Endodermal cell (in vitro differentiated cells): ENCODE measurements at regions not wholly inside any gene's neighbourhood (a gene's known extent, or its start where the extent isn't known, plus 50 kb on each side); places are given as distances from the start of the nearest gene placed in this dataset.

Experiments
- DNase-seq: peaks from one replicate; pipeline ENCODE4 v3.0.0-alpha.2; 2017
- H3K27ac ChIP-seq: 2 replicates; pipeline ENCODE4 v1.5.1; 2013; ENCODE audit warnings: mild to moderate bottlenecking, low read depth, low read length, moderate library complexity
- H3K27me3 ChIP-seq: 2 replicates; pipeline ENCODE4 v1.6.1; 2013; ENCODE audit warnings: mild to moderate bottlenecking, low read length, moderate library complexity; ENCODE audit not compliant: insufficient read depth, control insufficient read depth, poor library complexity, severe bottlenecking
- H3K36me3 ChIP-seq: 2 replicates; pipeline ENCODE4 v1.7.0; 2013; ENCODE audit warnings: mild to moderate bottlenecking, low read length, moderate library complexity; ENCODE audit not compliant: control insufficient read depth, insufficient read depth
- H3K4me1 ChIP-seq: one replicate; pipeline ENCODE4 v1.7.0; 2013; ENCODE audit warnings: low read length; ENCODE audit not compliant: control insufficient read depth, insufficient read depth
- H3K4me3 ChIP-seq: 2 replicates; pipeline ENCODE4 v1.5.1; 2013; ENCODE audit warnings: mild to moderate bottlenecking, low read length, moderate library complexity
- H3K9ac ChIP-seq: 2 replicates; pipeline ENCODE4 v1.6.1; 2013; ENCODE audit warnings: mild to moderate bottlenecking, low read length, moderate library complexity; ENCODE audit not compliant: poor library complexity, severe bottlenecking; ENCODE audit errors: extremely low read depth
- H3K9me3 ChIP-seq: 2 replicates; pipeline ENCODE4 v1.6.1; 2013; ENCODE audit warnings: mild to moderate bottlenecking, low read length, moderate library complexity; ENCODE audit not compliant: control insufficient read depth
- H3K27ac Mint-ChIP-seq: 2 replicates; pipeline ENCODE4 v1.8.0; 2020; ENCODE audit warnings: mixed read lengths
- H3K27me3 Mint-ChIP-seq: 2 replicates; pipeline ENCODE4 v1.8.0; 2021; ENCODE audit warnings: mild to moderate bottlenecking, mixed read lengths; ENCODE audit not compliant: insufficient read depth
- H3K36me3 Mint-ChIP-seq: 2 replicates; pipeline ENCODE4 v1.8.0; 2020; ENCODE audit warnings: low read depth, mixed read lengths
- H3K4me1 Mint-ChIP-seq: 2 replicates; pipeline ENCODE4 v1.8.0; 2020; ENCODE audit warnings: mixed read lengths
- H3K4me3 Mint-ChIP-seq: 2 replicates; pipeline ENCODE4 v1.8.0; 2020; ENCODE audit warnings: mild to moderate bottlenecking, moderate library complexity, mixed read lengths
- H3K9me3 Mint-ChIP-seq: 2 replicates; pipeline ENCODE4 v1.8.0; 2020; ENCODE audit warnings: mild to moderate bottlenecking, mixed read lengths
- CTCF ChIP-seq: fragments of 200-600 bp; sonication (generic); conservative IDR thresholded peaks from 2 replicates; pipeline ENCODE4 v1.5.0; 2021; ENCODE audit warnings: antibody characterized with exemption, mild to moderate bottlenecking
- WGBS, 2 experiments: methylation state at CpG; one replicate each; pipeline versions ENCODE4 v1.1.5 to v1.1.7; 2013; ENCODE audit warnings: missing lambda C conversion rate in 2 of 2, mixed read lengths in 1 of 2; ENCODE audit not compliant: insufficient coverage in 1 of 2, insufficient read length in 1 of 2; 5-methylcytosine and 5-hydroxymethylcytosine counted together

GRCh38 chr13:67791047-67791446, 560.9 kb upstream of the PCDH9 start:
- H3K27ac ChIP-seq: no peak overlapping the region
- H3K4me3 Mint-ChIP-seq: no peak overlapping the region
- H3K36me3 ChIP-seq: no peaks in the 10 kb centered on the region
- H3K4me3 ChIP-seq: no peak overlapping the region
- no peak overlapping the region for H3K9ac ChIP-seq
- H3K27me3 Mint-ChIP-seq: no peaks in the 10 kb centered on the region
- no peak for DNase-seq
- H3K9me3 ChIP-seq: no peaks in the 10 kb centered on the region
- H3K27me3 ChIP-seq: no peaks in the 10 kb centered on the region
- 89 to 94% methylated on average over 1 to 4 of the region's 4 CpGs for WGBS, 2 experiments
- H3K9me3 Mint-ChIP-seq: no peaks in the 10 kb centered on the region
- no peak for TF ChIP-seq CTCF
- peaks cover 6% of the 10 kb centered on the region for H3K4me1 ChIP-seq
- no peaks in the 10 kb centered on the region for H3K36me3 Mint-ChIP-seq
- H3K4me1 Mint-ChIP-seq: peaks cover 7% of the 10 kb centered on the region
- H3K27ac Mint-ChIP-seq: no peak overlapping the region

DNA sequence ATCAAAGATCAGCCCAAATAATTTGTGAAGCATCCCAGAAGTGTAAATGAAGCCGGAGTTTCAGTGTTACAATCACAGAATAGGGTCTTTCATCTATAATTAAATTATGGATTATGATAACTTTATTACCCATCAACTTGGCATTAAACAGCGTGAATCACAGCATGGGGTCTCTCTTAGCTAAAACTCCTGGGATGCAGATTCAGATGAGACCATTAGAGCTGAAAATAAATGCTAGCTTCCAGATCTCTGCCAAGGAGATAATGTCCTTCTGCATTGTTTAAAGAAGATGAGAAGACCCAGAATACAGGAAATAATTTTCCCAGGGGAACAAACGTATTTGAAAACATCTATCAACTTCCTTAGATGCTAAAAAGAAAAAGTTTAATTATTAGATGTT, 546.0 kb upstream of the PCDH9 start:
- no peaks in the 10 kb centered on the region for H3K27me3 Mint-ChIP-seq
- Histone ChIP-seq H3K4me3 (no peak overlapping the region), H3K9me3 (no peaks in the 10 kb centered on the region), H3K27ac (no peak overlapping the region), H3K36me3 (no peaks in the 10 kb centered on the region), H3K27me3 (no peaks in the 10 kb centered on the region), H3K9ac (no peak overlapping the region), H3K4me1 (no peaks in the 10 kb centered on the region)
- TF ChIP-seq CTCF: no peak
- DNase-seq: no peak
- peaks cover 4% of the 10 kb centered on the region for H3K36me3 Mint-ChIP-seq
- H3K4me1 Mint-ChIP-seq: no peaks in the 10 kb centered on the region
- peaks cover 19% of the 10 kb centered on the region for H3K9me3 Mint-ChIP-seq
- no peak overlapping the region for H3K27ac Mint-ChIP-seq
- H3K4me3 Mint-ChIP-seq: no peak overlapping the region
- 80 to 84% methylated on average over 1 to 2 of the region's 3 CpGs for WGBS, 2 experiments

GRCh38 chr13:67775359-67775758, 545.2 kb upstream of the PCDH9 start:
- H3K4me3 Mint-ChIP-seq: no peak overlapping the region
- no peak for DNase-seq
- Histone ChIP-seq H3K9me3 (no peaks in the 10 kb centered on the region), H3K4me3 (no peak overlapping the region), H3K4me1 (no peaks in the 10 kb centered on the region), H3K9ac (no peak overlapping the region), H3K36me3 (no peaks in the 10 kb centered on the region), H3K27me3 (no peaks in the 10 kb centered on the region), H3K27ac (no peak overlapping the region)
- peaks cover 19% of the 10 kb centered on the region for H3K9me3 Mint-ChIP-seq
- no peak overlapping the region for H3K27ac Mint-ChIP-seq
- TF ChIP-seq CTCF: no peak
- no peaks in the 10 kb centered on the region for H3K27me3 Mint-ChIP-seq
- H3K36me3 Mint-ChIP-seq: peaks cover 4% of the 10 kb centered on the region
- H3K4me1 Mint-ChIP-seq: no peaks in the 10 kb centered on the region
